HEK293 (cell line): ENCODE measurements at regions not wholly inside any gene's neighbourhood (a gene's known extent, or its start where the extent isn't known, plus 50 kb on each side); places are given as distances from the start of the nearest gene placed in this dataset.

Experiments
- CTCF ChIA-PET: fragments of 350-600 bp; formaldehyde crosslinking; extraction: SDS; loops from one replicate; lab custom pipeline; 2021; ENCODE audit warnings: antibody characterized with exemption; lab: Yijun Ruan, JAX
- POLR2A ChIA-PET: fragments of 300-600 bp; formaldehyde crosslinking; extraction: SDS; loops from one replicate; lab custom pipeline; 2020; ENCODE audit warnings: antibody characterized with exemption, inconsistent platforms; lab: Yijun Ruan, JAX
- H3K27ac ChIP-seq: fragments of 200-500 bp; sonication (Bioruptor generic); 2 replicates; pipeline ENCODE4 v1.5.1; 2014; ENCODE audit warnings: low read depth, low read length, control low read depth, inconsistent platforms; ENCODE audit errors: extremely low read depth
- H3K36me3 ChIP-seq, 2 experiments: fragments of 200-500 bp in 1 of 2; sonication (Bioruptor generic) in 1 of 2; 1 replicate in 1 of 2; 2 replicates in 1 of 2; pipeline ENCODE4 v1.5.1; 2014 to 2017; ENCODE audit warnings: inconsistent platforms in 2 of 2, low read length in 2 of 2; ENCODE audit not compliant: control insufficient read depth in 2 of 2, insufficient read depth in 1 of 2
- H3K4me1 ChIP-seq: fragments of 200-500 bp; sonication (Bioruptor generic); 2 replicates; pipeline ENCODE4 v1.5.1; 2014; ENCODE audit warnings: mild to moderate bottlenecking, low read length, inconsistent platforms; ENCODE audit not compliant: control insufficient read depth, insufficient read depth
- H3K4me3 ChIP-seq: 2 replicates; pipeline ENCODE4 v1.5.1; 2011; ENCODE audit warnings: low read depth, mild to moderate bottlenecking, control low read depth, low read length, moderate library complexity
- H3K9me3 ChIP-seq: fragments of 200-500 bp; sonication (Bioruptor generic); 2 replicates; pipeline ENCODE4 v1.5.1; 2014; ENCODE audit warnings: low read depth, low read length, inconsistent platforms; ENCODE audit not compliant: control insufficient read depth, insufficient read depth
- HIC1 ChIP-seq: fragments of 450-650 bp; formaldehyde crosslinking; IDR thresholded peaks from 2 replicates; pipeline ENCODE4 v1.5.1; 2016; ENCODE audit warnings: missing biosample characterization, missing genetic modification characterization
- HOXA7 ChIP-seq: sonication (generic); formaldehyde crosslinking; IDR thresholded peaks from 2 replicates; pipeline ENCODE4 v1.8.1; 2022; ENCODE audit warnings: missing genetic modification reagents, borderline replicate concordance
- HOXD13 ChIP-seq: sonication (generic); formaldehyde crosslinking; IDR thresholded peaks from 2 replicates; pipeline ENCODE4 v1.8.0; 2022; ENCODE audit warnings: missing genetic modification reagents, borderline replicate concordance
- IKZF3 ChIP-seq: fragments of 450-650 bp; IDR thresholded peaks from 2 replicates; pipeline ENCODE4 v1.5.0; 2018; ENCODE audit warnings: missing biosample characterization, mild to moderate bottlenecking, missing genetic modification characterization, moderate library complexity
- KLF10 ChIP-seq: fragments of 450-650 bp; IDR thresholded peaks from 2 replicates; pipeline ENCODE4 v1.5.1; 2018; ENCODE audit warnings: missing biosample characterization, mild to moderate bottlenecking, missing genetic modification characterization
- KLF17 ChIP-seq: fragments of 450-650 bp; formaldehyde crosslinking; IDR thresholded peaks from 2 replicates; pipeline ENCODE4 v1.5.1; 2016; ENCODE audit warnings: missing biosample characterization, missing genetic modification characterization
- KLF9 ChIP-seq: fragments of 450-650 bp; formaldehyde crosslinking; IDR thresholded peaks from 2 replicates; pipeline ENCODE4 v1.5.1; 2016; ENCODE audit warnings: missing biosample characterization, missing genetic modification characterization, low read depth
- SALL2 ChIP-seq: fragments of 450-650 bp; formaldehyde crosslinking; IDR thresholded peaks from 2 replicates; pipeline ENCODE4 v1.5.0; 2017; ENCODE audit warnings: missing biosample characterization, mild to moderate bottlenecking, missing genetic modification characterization, borderline replicate concordance
- SCRT2 ChIP-seq: fragments of 450-650 bp; formaldehyde crosslinking; IDR thresholded peaks from 2 replicates; pipeline ENCODE4 v1.5.1; 2016; ENCODE audit warnings: missing biosample characterization, missing genetic modification characterization
- SP3 ChIP-seq: fragments of 450-650 bp; formaldehyde crosslinking; IDR thresholded peaks from 2 replicates; pipeline ENCODE4 v1.5.1; 2016; ENCODE audit warnings: missing biosample characterization, missing genetic modification characterization
- YY1 ChIP-seq: fragments of 450-650 bp; formaldehyde crosslinking; IDR thresholded peaks from 2 replicates; pipeline ENCODE4 v1.5.1; 2018; ENCODE audit warnings: missing biosample characterization, missing genetic modification characterization
- YY2 ChIP-seq: fragments of 450-650 bp; formaldehyde crosslinking; IDR thresholded peaks from 2 replicates; pipeline ENCODE4 v1.5.1; 2016; ENCODE audit warnings: missing biosample characterization, missing genetic modification characterization
- ZFP37 ChIP-seq: fragments of 450-650 bp; formaldehyde crosslinking; IDR thresholded peaks from 2 replicates; pipeline ENCODE4 v1.5.1; 2016; ENCODE audit warnings: missing biosample characterization, missing genetic modification characterization
- ZNF211 ChIP-seq: fragments of 450-650 bp; formaldehyde crosslinking; IDR thresholded peaks from 2 replicates; pipeline ENCODE4 v1.5.1; 2016; ENCODE audit warnings: low read depth, missing biosample characterization, missing genetic modification characterization
- ZNF302 ChIP-seq: fragments of 450-650 bp; formaldehyde crosslinking; IDR thresholded peaks from 2 replicates; pipeline ENCODE4 v1.5.1; 2016; ENCODE audit warnings: missing biosample characterization, missing genetic modification characterization, low read depth
- ZNF324 ChIP-seq: fragments of 450-650 bp; formaldehyde crosslinking; IDR thresholded peaks from 2 replicates; pipeline ENCODE4 v1.5.1; 2016; ENCODE audit warnings: missing biosample characterization, missing genetic modification characterization
- ZNF416 ChIP-seq: fragments of 450-650 bp; formaldehyde crosslinking; IDR thresholded peaks from 2 replicates; pipeline ENCODE4 v1.5.1; 2016; ENCODE audit warnings: missing biosample characterization, missing genetic modification characterization
- ZNF426 ChIP-seq: fragments of 450-650 bp; formaldehyde crosslinking; IDR thresholded peaks from 2 replicates; pipeline ENCODE4 v1.5.1; 2017; ENCODE audit warnings: missing biosample characterization, missing genetic modification characterization, mild to moderate bottlenecking, inconsistent platforms, moderate library complexity
- ZNF488 ChIP-seq: fragments of 450-650 bp; formaldehyde crosslinking; IDR thresholded peaks from 2 replicates; pipeline ENCODE4 v1.5.1; 2016; ENCODE audit warnings: missing biosample characterization, missing genetic modification characterization
- ZNF501 ChIP-seq: fragments of 450-650 bp; formaldehyde crosslinking; IDR thresholded peaks from 2 replicates; pipeline ENCODE4 v1.5.1; 2016; ENCODE audit warnings: missing biosample characterization, missing genetic modification characterization
- ZNF521 ChIP-seq: fragments of 450-650 bp; formaldehyde crosslinking; IDR thresholded peaks from 2 replicates; pipeline ENCODE4 v1.5.1; 2017; ENCODE audit warnings: missing biosample characterization, mild to moderate bottlenecking, missing genetic modification characterization
- ZNF580 ChIP-seq: fragments of 450-650 bp; formaldehyde crosslinking; IDR thresholded peaks from 2 replicates; pipeline ENCODE4 v1.5.1; 2016; ENCODE audit warnings: missing biosample characterization, missing genetic modification characterization
- ZNF610 ChIP-seq: fragments of 450-650 bp; formaldehyde crosslinking; IDR thresholded peaks from 2 replicates; pipeline ENCODE4 v1.5.1; 2016; ENCODE audit warnings: missing biosample characterization, missing genetic modification characterization, borderline replicate concordance
- ZNF623 ChIP-seq: fragments of 450-650 bp; formaldehyde crosslinking; IDR thresholded peaks from 2 replicates; pipeline ENCODE4 v1.5.1; 2016; ENCODE audit warnings: missing biosample characterization, missing genetic modification characterization
- ZNF624 ChIP-seq: fragments of 450-650 bp; formaldehyde crosslinking; IDR thresholded peaks from 2 replicates; pipeline ENCODE4 v1.5.1; 2017; ENCODE audit warnings: missing biosample characterization, missing genetic modification characterization
- ZNF692 ChIP-seq: fragments of 450-650 bp; formaldehyde crosslinking; IDR thresholded peaks from 2 replicates; pipeline ENCODE4 v1.5.1; 2016; ENCODE audit warnings: missing biosample characterization, missing genetic modification characterization
- ZSCAN5A ChIP-seq: fragments of 450-650 bp; formaldehyde crosslinking; IDR thresholded peaks from 2 replicates; pipeline ENCODE4 v1.5.1; 2016; ENCODE audit warnings: missing biosample characterization, missing genetic modification characterization

GRCh38 chr5:32534041-32534440 lies 51.3 kb upstream of the SUB1 start:
- H3K27ac ChIP-seq, result no peak overlapping the region
- TF ChIP-seq ZNF501 (tag by site-specific recombination), result no peak
- TF ChIP-seq HOXD13 (CRISPR knock-in tag), result no peak
- TF ChIP-seq ZFP37 (tag by site-specific recombination), result no peak
- no peak for TF ChIP-seq HIC1
- TF ChIP-seq SALL2 (tag by site-specific recombination), result no peak
- TF ChIP-seq ZNF488 (tag by site-specific recombination), result no peak
- no peak for TF ChIP-seq ZNF324 (tag by site-specific recombination)
- no peak for TF ChIP-seq ZNF521 (tag by site-specific recombination)
- no peak for TF ChIP-seq SP3
- TF ChIP-seq KLF10 (tag by site-specific recombination), result no peak
- TF ChIP-seq ZNF580 (tag by site-specific recombination), result no peak
- TF ChIP-seq IKZF3 (tag by site-specific recombination), result no peak
- no peak for TF ChIP-seq HOXA7 (CRISPR knock-in tag)
- TF ChIP-seq ZNF426 (tag by site-specific recombination), result no peak
- TF ChIP-seq ZNF624 (tag by site-specific recombination), result no peak
- no peak for TF ChIP-seq ZNF610 (tag by site-specific recombination)
- TF ChIP-seq KLF17, result no peak
- no peak for TF ChIP-seq ZNF416
- POLR2A ChIA-PET, result no interaction called here
- CTCF ChIA-PET, result interaction anchor here (0.6 to 1.0 kb wide), 4 partner anchors 10 to 318 kb away, joined by 3 to 10 read pairs (median 4); no protein-coding TSS in a partner anchor
- H3K4me3 ChIP-seq, result no peak overlapping the region
- H3K36me3 ChIP-seq, result no peaks in the 10 kb centered on the region
- no peaks in the 10 kb centered on the region for H3K9me3 ChIP-seq
- peaks cover 8% of the 10 kb centered on the region for H3K4me1 ChIP-seq

GRCh38 chr5:32531885-32532520 lies 53.4 kb upstream of the SUB1 start:
- Histone ChIP-seq H3K4me1 (peaks cover 8% of the 10 kb centered on the region), H3K4me3 (no peak overlapping the region), H3K9me3 (no peaks in the 10 kb centered on the region), H3K36me3 (no peaks in the 10 kb centered on the region), H3K27ac (peak overlapping the region; percentile 39; the same call in 1 of the 2 replicates)
- ChIA-PET CTCF (interaction anchor here (0.6 to 1.7 kb wide), 4 partner anchors 43 to 892 kb away, joined by 3 to 7 read pairs (median 3); no protein-coding TSS in a partner anchor), POLR2A (interaction anchor here (0.7 to 1.1 kb wide), 2 partner anchors 27 to 53 kb away, joined by 3 read pairs; no protein-coding TSS in a partner anchor)
- TF ChIP-seq KLF9 (tag by site-specific recombination) (peak; percentile 34; the same call in 1 of the 2 replicates), ZNF302 (tag by site-specific recombination) (no peak), YY2 (tag by site-specific recombination) (no peak), ZNF692 (tag by site-specific recombination) (0 out of 2 replicates have a peak, but pooled peaks have one; percentile 14), SCRT2 (tag by site-specific recombination) (no peak), YY1 (0 out of 2 replicates have a peak, but pooled peaks have one; percentile 13), ZNF211 (tag by site-specific recombination) (no peak), ZNF623 (tag by site-specific recombination) (no peak), ZSCAN5A (no peak)
